Jurkat, Clone E6-1 (cell line): ENCODE measurements at regions not wholly inside any gene's neighbourhood (a gene's known extent, or its start where the extent isn't known, plus 50 kb on each side); places are given as distances from the start of the nearest gene placed in this dataset.
A peak's percentile ranks its signal among the peaks of the same experiment; 100 is the strongest.
"Not testable (repeated sequence)": the region's sequence is repeated elsewhere in the genome, so short reads cannot be mapped to it uniquely, and the experiment has no call there.

Source experiments
- DNase-seq: peaks from one replicate; pipeline ENCODE4 v3.0.0-alpha.2; 2011; ENCODE audit warnings: low read depth, low spot score
- H3K4me3 ChIP-seq: 2 replicates; pipeline ENCODE4 v1.5.1; 2011; ENCODE audit warnings: mild to moderate bottlenecking, low read length, control low read depth, moderate library complexity

GRCh38 chr6:10194816-10195672 is 219.8 kb downstream of the TFAP2A start:
- H3K4me3 ChIP-seq: no peak overlapping the region
- no peak for DNase-seq

- DNase-seq: no peak
These were observed 221.6 kb downstream of the TFAP2A start for GRCh38 chr6:10193321-10193720.

GRCh38 chr6:10190042-10190441 is 224.8 kb downstream of the TFAP2A start:
- H3K4me3 ChIP-seq: no peak overlapping the region
- DNase-seq: no peak

More at GRCh38 chr6:10193321-10193720, 221.6 kb downstream of the TFAP2A start:
- no peak overlapping the region for H3K4me3 ChIP-seq

GRCh38 chr6:10184371-10185227 is 230.3 kb downstream of the TFAP2A start:
- DNase-seq: no peak
- no peak overlapping the region for H3K4me3 ChIP-seq

- DNase-seq: no peak
- H3K4me3 ChIP-seq: no peak overlapping the region
These were observed 234.5 kb downstream of the TFAP2A start for GRCh38 chr6:10180138-10181074.

- no peak overlapping the region for H3K4me3 ChIP-seq
- DNase-seq: no peak
These were observed 237.2 kb downstream of the TFAP2A start for GRCh38 chr6:10177704-10178103.

GRCh38 chr6:10175362-10175761 is 239.5 kb downstream of the TFAP2A start:
- H3K4me3 ChIP-seq: no peak overlapping the region
- DNase-seq: no peak

GRCh38 chr6:10174761-10175160 is 240.1 kb downstream of the TFAP2A start:
- no peak overlapping the region for H3K4me3 ChIP-seq
- DNase-seq: no peak

GRCh38 chr6:10174056-10174455 is 240.8 kb downstream of the TFAP2A start:
- no peak for DNase-seq
- no peak overlapping the region for H3K4me3 ChIP-seq

GRCh38 chr6:10171706-10172105 is 243.2 kb downstream of the TFAP2A start:
- H3K4me3 ChIP-seq, DNase-seq: not testable (repeated sequence)

GRCh38 chr6:10170816-10171215 is 244.1 kb downstream of the TFAP2A start:
- DNase-seq: peak; percentile 24
- H3K4me3 ChIP-seq: no peak overlapping the region

- DNase-seq: no peak
- no peak overlapping the region for H3K4me3 ChIP-seq
These were observed 248.8 kb downstream of the TFAP2A start for GRCh38 chr6:10166031-10166430.

GRCh38 chr6:10163203-10163962 is 251.5 kb downstream of the TFAP2A start:
- H3K4me3 ChIP-seq: no peak overlapping the region
- no peak for DNase-seq

- no peak for DNase-seq
- no peak overlapping the region for H3K4me3 ChIP-seq
These were observed 258.0 kb downstream of the TFAP2A start for GRCh38 chr6:10156875-10157274.

- no peak overlapping the region for H3K4me3 ChIP-seq
- DNase-seq: no peak
These were observed 260.6 kb downstream of the TFAP2A start for GRCh38 chr6:10154251-10154650.

GRCh38 chr6:10151144-10151915 is 263.5 kb downstream of the TFAP2A start:
- H3K4me3 ChIP-seq: no peak overlapping the region
- DNase-seq: no peak

- no peak overlapping the region for H3K4me3 ChIP-seq
- DNase-seq: no peak
These were observed 265.3 kb downstream of the TFAP2A start for GRCh38 chr6:10149603-10150002.
